Keratinocyte (primary cell): ENCODE measurements at regions not wholly inside any gene's neighbourhood (a gene's known extent, or its start where the extent isn't known, plus 50 kb on each side); places are given as distances from the start of the nearest gene placed in this dataset.

Experiments used
- DNase-seq: peaks from one replicate; pipeline ENCODE4 v3.0.0-alpha.2; 2011; ENCODE audit warnings: low read depth, missing footprints, low spot score
- FAIRE-seq: peaks from 2 replicates; lab custom pipeline; 2011; peaks lifted over from hg19 to GRCh38; lab: Jason Lieb, UNC
- H2AFZ ChIP-seq: 2 replicates; pipeline ENCODE4 v1.6.0; 2012; ENCODE audit warnings: low read length, control low read depth, inconsistent platforms; ENCODE audit not compliant: control insufficient read depth
- H3K27ac ChIP-seq: 2 replicates; pipeline ENCODE4 v1.5.1; 2011; ENCODE audit warnings: low read length; ENCODE audit not compliant: control insufficient read depth, insufficient read depth
- H3K27me3 ChIP-seq: 3 replicates; pipeline ENCODE4 v1.6.0; 2011; ENCODE audit warnings: low read length; ENCODE audit not compliant: control insufficient read depth, insufficient read depth; ENCODE audit errors: extremely low read depth
- H3K36me3 ChIP-seq, 2 experiments: 2 replicates in 1 of 2; 3 replicates in 1 of 2; pipeline ENCODE4 v1.5.1; 2011; ENCODE audit warnings: low read length in 2 of 2, mild to moderate bottlenecking in 1 of 2; ENCODE audit not compliant: control insufficient read depth in 2 of 2, insufficient read depth in 2 of 2; ENCODE audit errors: extremely low read depth in 1 of 2
- H3K4me1 ChIP-seq: 3 replicates; pipeline ENCODE4 v1.5.1; 2011; ENCODE audit warnings: low read length; ENCODE audit not compliant: control insufficient read depth, insufficient read depth; ENCODE audit errors: extremely low read depth
- H3K4me2 ChIP-seq: 3 replicates; pipeline ENCODE4 v1.6.0; 2011; ENCODE audit warnings: low read depth, low read length; ENCODE audit not compliant: control insufficient read depth, insufficient read depth; ENCODE audit errors: extremely low read depth
- H3K4me3 ChIP-seq, 3 experiments: fragments of 200-600 bp in 1 of 3; sonication (generic) in 1 of 3; 2 replicates in 2 of 3; 3 replicates in 1 of 3; pipeline ENCODE4 v1.5.1; 2011 to 2016; ENCODE audit warnings: low read length in 3 of 3, mild to moderate bottlenecking in 3 of 3, control low read depth in 2 of 3, inconsistent platforms in 1 of 3, low read depth in 1 of 3, mixed read lengths in 1 of 3, mixed run types in 1 of 3, moderate library complexity in 1 of 3; ENCODE audit not compliant: control insufficient read depth in 2 of 3, insufficient read depth in 2 of 3; ENCODE audit errors: extremely low read depth in 1 of 3
- H3K79me2 ChIP-seq: 2 replicates; pipeline ENCODE4 v1.6.0; 2012; ENCODE audit warnings: low read length; ENCODE audit not compliant: control insufficient read depth, insufficient read depth
- H3K9ac ChIP-seq: 3 replicates; pipeline ENCODE4 v1.6.0; 2011; ENCODE audit warnings: low read length; ENCODE audit not compliant: control insufficient read depth, insufficient read depth; ENCODE audit errors: extremely low read depth
- H3K9me1 ChIP-seq: 3 replicates; pipeline ENCODE4 v1.6.0; 2011; ENCODE audit warnings: low read length; ENCODE audit not compliant: control insufficient read depth, insufficient read depth; ENCODE audit errors: extremely low read depth
- H3K9me3 ChIP-seq: 2 replicates; pipeline ENCODE4 v1.5.1; 2012; ENCODE audit warnings: low read depth, low read length; ENCODE audit not compliant: control insufficient read depth
- H4K20me1 ChIP-seq: 3 replicates; pipeline ENCODE4 v1.6.0; 2011; ENCODE audit warnings: low read length; ENCODE audit not compliant: control insufficient read depth, insufficient read depth; ENCODE audit errors: extremely low read depth
- EZH2 ChIP-seq: IDR thresholded peaks from one replicate; pipeline ENCODE4 v1.6.1; 2012; ENCODE audit warnings: inconsistent platforms, mild to moderate bottlenecking, low read length, moderate library complexity
- dilution Hi-C: fragments of 300-500 bp; cut with MboI; formaldehyde crosslinking; loops from one replicate; pipeline ENCODE4 v1.7.0; 2020; ENCODE audit warnings: low sequenced_read_pairs; ENCODE audit not compliant: extremely low pct_ligation_motif_present
- TF ChIP-seq, protein P1 (sequence below), 3 experiments: IDR thresholded peaks in 1 of 3; conservative IDR thresholded peaks in 1 of 3; optimal IDR thresholded peaks in 1 of 3; 2 replicates in 2 of 3; 3 replicates in 1 of 3; pipeline versions ENCODE3 to v1.5.1; 2011; ENCODE audit warnings: low read length in 3 of 3, mild to moderate bottlenecking in 3 of 3, moderate library complexity in 2 of 3, control low read depth in 1 of 3, inconsistent platforms in 1 of 3; ENCODE audit not compliant: insufficient read depth in 2 of 3; ENCODE audit errors: extremely low read depth in 1 of 3

DNA sequence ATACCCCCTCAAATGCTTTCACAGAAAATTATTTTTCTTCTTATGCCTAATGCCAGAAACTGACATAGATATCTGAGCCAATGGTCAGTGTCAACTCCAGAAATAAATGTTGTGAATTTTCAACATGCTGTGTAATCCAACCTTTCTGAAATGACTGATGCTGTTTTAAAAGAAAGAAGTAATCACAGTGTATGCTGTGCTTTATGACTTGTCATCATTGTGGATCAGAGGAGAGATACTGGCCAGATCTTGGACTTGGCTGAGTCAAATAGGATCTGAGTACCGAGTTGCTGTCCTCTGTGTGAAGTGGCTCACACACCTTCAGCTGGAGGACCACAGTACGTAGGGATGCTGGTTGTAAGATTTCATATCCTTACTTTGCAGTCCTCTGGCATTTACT is 89.9 kb upstream of the ARHGAP20 start:
- Histone ChIP-seq H3K4me3 (no peak overlapping the region), H3K4me2 (no peak overlapping the region), H3K36me3 (no peaks in the 10 kb centered on the region), H3K9me3 (no peaks in the 10 kb centered on the region), H3K79me2 (no peaks in the 10 kb centered on the region), H2AFZ (no peak overlapping the region), H4K20me1 (no peaks in the 10 kb centered on the region), H3K9me1 (no peaks in the 10 kb centered on the region), H3K9ac (no peak overlapping the region), H3K27me3 (no peaks in the 10 kb centered on the region), H3K4me1 (no peaks in the 10 kb centered on the region), H3K27ac (no peak overlapping the region)
- TF ChIP-seq, protein P1, sequence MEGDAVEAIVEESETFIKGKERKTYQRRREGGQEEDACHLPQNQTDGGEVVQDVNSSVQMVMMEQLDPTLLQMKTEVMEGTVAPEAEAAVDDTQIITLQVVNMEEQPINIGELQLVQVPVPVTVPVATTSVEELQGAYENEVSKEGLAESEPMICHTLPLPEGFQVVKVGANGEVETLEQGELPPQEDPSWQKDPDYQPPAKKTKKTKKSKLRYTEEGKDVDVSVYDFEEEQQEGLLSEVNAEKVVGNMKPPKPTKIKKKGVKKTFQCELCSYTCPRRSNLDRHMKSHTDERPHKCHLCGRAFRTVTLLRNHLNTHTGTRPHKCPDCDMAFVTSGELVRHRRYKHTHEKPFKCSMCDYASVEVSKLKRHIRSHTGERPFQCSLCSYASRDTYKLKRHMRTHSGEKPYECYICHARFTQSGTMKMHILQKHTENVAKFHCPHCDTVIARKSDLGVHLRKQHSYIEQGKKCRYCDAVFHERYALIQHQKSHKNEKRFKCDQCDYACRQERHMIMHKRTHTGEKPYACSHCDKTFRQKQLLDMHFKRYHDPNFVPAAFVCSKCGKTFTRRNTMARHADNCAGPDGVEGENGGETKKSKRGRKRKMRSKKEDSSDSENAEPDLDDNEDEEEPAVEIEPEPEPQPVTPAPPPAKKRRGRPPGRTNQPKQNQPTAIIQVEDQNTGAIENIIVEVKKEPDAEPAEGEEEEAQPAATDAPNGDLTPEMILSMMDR (optimal IDR thresholded peaks at IDR 0.05 in 1 of 3, IDR thresholded peaks at IDR 0.05 in 1 of 3, conservative IDR thresholded peaks at IDR 0.05 in 1 of 3; ENCODE audit: extremely low read depth in 1 of 3, insufficient read depth in 2 of 3, low read length in 3 of 3): no peak
- FAIRE-seq (no peak), DNase-seq (no peak)
- dilution Hi-C loops: no loop called here

DNA sequence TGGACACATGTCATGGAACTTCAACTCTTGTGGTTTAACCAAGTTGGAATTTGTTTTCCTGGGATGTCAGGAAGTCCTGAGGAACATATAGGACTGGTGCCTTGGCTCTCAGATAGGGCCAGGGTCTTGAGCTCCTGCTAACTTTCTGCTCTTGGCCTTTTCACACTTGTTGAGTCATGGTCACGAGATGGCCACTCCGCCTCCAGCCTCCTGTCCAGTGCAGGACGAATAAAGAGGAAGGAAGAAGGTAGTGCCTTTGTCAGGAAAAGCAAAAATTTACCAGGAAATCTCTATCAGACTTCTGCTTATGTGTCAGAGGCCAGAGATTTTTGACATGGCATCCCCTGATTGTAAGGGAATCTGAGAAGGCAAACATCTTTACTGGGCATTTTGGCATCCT is 89.1 kb upstream of the ARHGAP20 start:
- TF ChIP-seq EZH2: no peak
- TF ChIP-seq, protein P1 (optimal IDR thresholded peaks at IDR 0.05 in 1 of 3, IDR thresholded peaks at IDR 0.05 in 1 of 3, conservative IDR thresholded peaks at IDR 0.05 in 1 of 3; ENCODE audit: extremely low read depth in 1 of 3, insufficient read depth in 2 of 3, low read length in 3 of 3): no peak
- H3K4me1 ChIP-seq: no peaks in the 10 kb centered on the region
- H3K4me3 ChIP-seq: no peak overlapping the region
- H3K27ac ChIP-seq: no peak overlapping the region
- no peaks in the 10 kb centered on the region for H3K9me3 ChIP-seq
- FAIRE-seq: no peak
- no peaks in the 10 kb centered on the region for H3K36me3 ChIP-seq
- H3K79me2 ChIP-seq: no peaks in the 10 kb centered on the region
- no peaks in the 10 kb centered on the region for H3K27me3 ChIP-seq
- no peak for DNase-seq
- H3K9me1 ChIP-seq: no peaks in the 10 kb centered on the region
- H2AFZ ChIP-seq: no peak overlapping the region
- H3K9ac ChIP-seq: no peak overlapping the region
- H3K4me2 ChIP-seq: no peak overlapping the region
- dilution Hi-C loops: no loop called here
- no peaks in the 10 kb centered on the region for H4K20me1 ChIP-seq
